ENCODE measurements at regions not wholly inside any gene's neighbourhood (a gene's known extent, or its start where the extent isn't known, plus 50 kb on each side); places are given as distances from the start of the nearest gene placed in this dataset.
A peak's percentile ranks its signal among the peaks of the same experiment; 100 is the strongest.

GRCh38 chr3:152554980-152555379 is 280.0 kb upstream of the P2RY1 start:
- ATAC-seq (ENCODE audit: low read depth in 2 of 2) = no peak

GRCh38 chr3:152555666-152556291 is 279.2 kb upstream of the P2RY1 start:
- Mint-ChIP-seq H3K36me3 (no peaks in the 10 kb centered on the region), H3K27ac (no peak overlapping the region), H3K4me3 (no peak overlapping the region), H3K27me3 (no peaks in the 10 kb centered on the region), H3K4me1 (peaks cover 0 to 3% (median 0%) of the 10 kb centered on the region in 3 donors), H3K9me3 (peaks cover 0 to 5% (median 0%) of the 10 kb centered on the region in 7 donors)
- ATAC-seq (ENCODE audit: low read depth in 2 of 2) (no peak), DNase-seq (no peak)

More at GRCh38 chr3:152554980-152555379, 280.0 kb upstream of the P2RY1 start:
- DNase-seq = no peak
- H3K36me3 Mint-ChIP-seq = no peaks in the 10 kb centered on the region
- peaks cover 0 to 4% (median 0%) of the 10 kb centered on the region in 7 donors for H3K9me3 Mint-ChIP-seq
- peaks cover 0 to 3% (median 0%) of the 10 kb centered on the region in 3 donors for H3K4me1 Mint-ChIP-seq
- no peaks in the 10 kb centered on the region for H3K27me3 Mint-ChIP-seq
- H3K27ac Mint-ChIP-seq = no peak overlapping the region
- H3K4me3 Mint-ChIP-seq = no peak overlapping the region

DNA sequence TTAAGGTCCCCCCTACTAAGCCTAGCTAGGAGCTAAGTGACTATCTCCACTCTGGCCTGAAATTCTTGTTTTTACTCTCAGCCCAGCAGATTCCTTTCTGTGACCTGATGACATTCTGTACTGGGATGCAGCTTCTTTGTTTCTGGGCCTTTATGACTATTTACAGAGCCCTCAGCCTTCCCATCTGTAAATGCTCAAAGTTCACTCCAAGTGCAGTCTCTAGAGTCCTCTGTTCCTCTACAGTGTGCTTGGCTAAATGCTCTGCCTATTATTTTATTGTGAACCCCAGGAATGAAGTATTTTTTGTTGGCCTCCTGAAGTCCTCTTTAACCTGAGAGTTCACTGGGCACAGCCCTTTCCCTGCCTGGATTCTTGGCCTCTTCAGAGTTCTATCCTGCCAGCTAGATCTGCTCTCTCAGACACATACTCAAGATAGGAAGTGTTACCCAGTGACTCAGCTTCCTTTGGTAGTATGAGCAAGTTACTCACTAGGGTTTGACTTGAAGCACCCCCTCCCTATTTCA is 278.1 kb upstream of the P2RY1 start:
- H3K4me3 Mint-ChIP-seq = no peak overlapping the region
- no peak for ATAC-seq (ENCODE audit: low read depth in 2 of 2)
- peaks cover 0 to 5% (median 0%) of the 10 kb centered on the region in 7 donors for H3K9me3 Mint-ChIP-seq
- H3K27me3 Mint-ChIP-seq = no peaks in the 10 kb centered on the region
- H3K27ac Mint-ChIP-seq = peak overlapping the region in 1 of 6 donors; percentile 25
- DNase-seq = no peak
- peaks cover 0 to 3% (median 0%) of the 10 kb centered on the region in 3 donors for H3K4me1 Mint-ChIP-seq
- no peaks in the 10 kb centered on the region for H3K36me3 Mint-ChIP-seq

DNA sequence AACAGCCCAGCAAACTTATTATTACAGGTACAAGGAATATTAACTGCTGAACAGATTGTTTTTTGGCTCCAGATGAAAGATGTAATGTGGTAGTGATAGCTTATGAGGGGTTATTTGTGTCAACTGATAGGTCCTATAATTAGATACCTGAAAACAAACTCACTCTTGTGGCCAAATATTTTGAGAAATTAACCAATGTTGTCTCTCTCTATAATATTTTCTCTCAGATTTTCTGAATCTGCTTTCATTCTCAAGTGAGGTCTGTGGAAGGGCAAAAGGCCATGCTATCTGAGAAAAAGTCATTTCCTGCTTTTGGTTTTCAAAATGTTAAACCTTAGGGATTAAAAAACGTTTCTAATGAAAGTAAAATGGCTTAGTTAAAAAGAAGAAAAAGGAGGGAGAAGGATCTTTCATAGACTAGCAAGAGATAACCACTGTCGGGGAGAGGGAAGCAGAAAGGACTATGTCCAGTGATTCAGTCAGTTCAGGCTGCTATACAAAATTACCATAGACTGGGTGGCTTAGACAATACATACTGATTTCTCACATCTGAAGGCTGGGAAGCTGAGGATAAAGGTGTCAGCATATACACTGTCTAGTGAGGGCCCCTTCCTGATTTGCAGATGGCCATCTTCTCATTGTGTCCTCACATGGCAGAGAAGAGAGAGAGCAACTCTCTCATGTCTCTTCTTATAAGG is 277.5 kb upstream of the P2RY1 start:
- Mint-ChIP-seq H3K9me3 (peaks cover 0 to 5% (median 0%) of the 10 kb centered on the region in 7 donors), H3K36me3 (no peaks in the 10 kb centered on the region), H3K4me3 (no peak overlapping the region), H3K4me1 (peaks cover 0 to 3% (median 0%) of the 10 kb centered on the region in 3 donors), H3K27ac (no peak overlapping the region), H3K27me3 (no peaks in the 10 kb centered on the region)
- DNase-seq (no peak), ATAC-seq (ENCODE audit: low read depth in 2 of 2) (no peak)

- Mint-ChIP-seq H3K27ac (no peak overlapping the region), H3K4me1 (peaks cover 0 to 3% (median 0%) of the 10 kb centered on the region in 3 donors), H3K36me3 (no peaks in the 10 kb centered on the region), H3K4me3 (no peak overlapping the region), H3K9me3 (peaks cover 0 to 5% (median 0%) of the 10 kb centered on the region in 7 donors), H3K27me3 (no peaks in the 10 kb centered on the region)
- DNase-seq (no peak), ATAC-seq (ENCODE audit: low read depth in 2 of 2) (no peak)
Observed at GRCh38 chr3:152558386-152558785, 276.5 kb upstream of the P2RY1 start.

GRCh38 chr3:152559246-152559645 is 275.7 kb upstream of the P2RY1 start:
- no peak overlapping the region for H3K4me3 Mint-ChIP-seq

GRCh38 chr3:152564459-152564858 is 270.5 kb upstream of the P2RY1 start:
- ATAC-seq (ENCODE audit: low read depth in 2 of 2) = no peak
- H3K4me3 Mint-ChIP-seq = no peak overlapping the region
- no peak for DNase-seq
- peaks cover 0 to 2% (median 0%) of the 10 kb centered on the region in 3 donors for H3K4me1 Mint-ChIP-seq
- H3K27ac Mint-ChIP-seq = no peak overlapping the region
- peaks cover 0 to 5% (median 0%) of the 10 kb centered on the region in 7 donors for H3K9me3 Mint-ChIP-seq
- no peaks in the 10 kb centered on the region for H3K27me3 Mint-ChIP-seq
- no peaks in the 10 kb centered on the region for H3K36me3 Mint-ChIP-seq

More at GRCh38 chr3:152559246-152559645, 275.7 kb upstream of the P2RY1 start:
- DNase-seq (no peak), ATAC-seq (ENCODE audit: low read depth in 2 of 2) (no peak)
- Mint-ChIP-seq H3K27me3 (no peaks in the 10 kb centered on the region), H3K9me3 (peaks cover 0 to 5% (median 0%) of the 10 kb centered on the region in 7 donors), H3K4me1 (peaks cover 0 to 3% (median 0%) of the 10 kb centered on the region in 3 donors), H3K27ac (no peak overlapping the region), H3K36me3 (no peaks in the 10 kb centered on the region)

- Mint-ChIP-seq H3K4me3 (no peak overlapping the region), H3K9me3 (no peaks in the 10 kb centered on the region), H3K27me3 (no peaks in the 10 kb centered on the region), H3K4me1 (peaks cover 0 to 2% (median 0%) of the 10 kb centered on the region in 3 donors), H3K27ac (peak overlapping the region in 1 of 6 donors; percentile 70), H3K36me3 (no peaks in the 10 kb centered on the region)
- DNase-seq (peak; percentile 32), ATAC-seq (ENCODE audit: low read depth in 2 of 2) (peak in 1 of 2 donors; percentile 65)
Observed at GRCh38 chr3:152574461-152575079, 260.4 kb upstream of the P2RY1 start.

GRCh38 chr3:152578769-152579168 is 256.2 kb upstream of the P2RY1 start:
- Mint-ChIP-seq H3K9me3 (no peaks in the 10 kb centered on the region), H3K4me3 (no peak overlapping the region)

GRCh38 chr3:152581951-152582350 is 253.0 kb upstream of the P2RY1 start:
- ATAC-seq (ENCODE audit: low read depth in 2 of 2) = no peak

More at GRCh38 chr3:152578769-152579168, 256.2 kb upstream of the P2RY1 start:
- Mint-ChIP-seq H3K4me1 (peaks cover 0 to 2% (median 0%) of the 10 kb centered on the region in 3 donors), H3K36me3 (no peaks in the 10 kb centered on the region), H3K27ac (no peak overlapping the region), H3K27me3 (peaks cover 0 to 5% (median 0%) of the 10 kb centered on the region in 3 donors)
- DNase-seq (no peak), ATAC-seq (ENCODE audit: low read depth in 2 of 2) (no peak)

GRCh38 chr3:152583963-152584362 is 251.0 kb upstream of the P2RY1 start:
- no peak for ATAC-seq (ENCODE audit: low read depth in 2 of 2)

More at GRCh38 chr3:152581951-152582350, 253.0 kb upstream of the P2RY1 start:
- Mint-ChIP-seq H3K4me3 (no peak overlapping the region), H3K36me3 (no peaks in the 10 kb centered on the region), H3K27me3 (peaks cover 0 to 5% (median 4%) of the 10 kb centered on the region in 3 donors), H3K27ac (no peak overlapping the region), H3K4me1 (no peaks in the 10 kb centered on the region), H3K9me3 (no peaks in the 10 kb centered on the region)
- no peak for DNase-seq

GRCh38 chr3:152586974-152587373 is 248.0 kb upstream of the P2RY1 start:
- peaks cover 0 to 4% (median 0%) of the 10 kb centered on the region in 3 donors for H3K27me3 Mint-ChIP-seq
- ATAC-seq (ENCODE audit: low read depth in 2 of 2) = no peak
- H3K27ac Mint-ChIP-seq = no peak overlapping the region
- no peaks in the 10 kb centered on the region for H3K36me3 Mint-ChIP-seq
- DNase-seq = no peak
- H3K4me3 Mint-ChIP-seq = no peak overlapping the region
- no peaks in the 10 kb centered on the region for H3K9me3 Mint-ChIP-seq
- no peaks in the 10 kb centered on the region for H3K4me1 Mint-ChIP-seq

More at GRCh38 chr3:152583963-152584362, 251.0 kb upstream of the P2RY1 start:
- Mint-ChIP-seq H3K4me1 (no peaks in the 10 kb centered on the region), H3K9me3 (no peaks in the 10 kb centered on the region), H3K36me3 (no peaks in the 10 kb centered on the region), H3K4me3 (no peak overlapping the region), H3K27me3 (peaks cover 0 to 5% (median 4%) of the 10 kb centered on the region in 3 donors), H3K27ac (no peak overlapping the region)
- no peak for DNase-seq

DNA sequence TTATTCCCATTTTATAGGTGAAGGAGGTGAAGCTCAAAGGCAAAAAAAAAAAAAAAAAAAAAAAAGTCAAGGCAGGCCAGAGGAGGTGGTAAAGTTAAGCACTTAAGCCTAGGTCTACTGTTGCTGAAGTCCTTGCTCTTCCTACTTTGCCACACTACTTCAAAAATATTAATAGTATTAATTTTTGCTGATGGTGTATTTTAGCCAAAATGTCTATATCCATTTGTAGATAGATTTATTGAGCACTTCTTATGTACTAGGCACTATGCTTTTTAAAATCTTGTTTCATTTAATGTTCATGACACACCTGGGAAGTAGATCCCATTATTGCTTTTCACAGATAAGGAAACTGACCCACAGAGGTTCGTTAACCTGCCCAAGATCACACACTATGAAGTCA is 247.1 kb upstream of the P2RY1 start:
- Mint-ChIP-seq H3K4me1 (peaks cover under 1% of the 10 kb centered on the region in 3 donors), H3K4me3 (no peak overlapping the region), H3K36me3 (peaks cover 0 to 2% of the 10 kb centered on the region in 2 donors), H3K27me3 (peaks cover 0 to 4% (median 0%) of the 10 kb centered on the region in 3 donors), H3K9me3 (peaks cover 0 to 2% (median 0%) of the 10 kb centered on the region in 7 donors), H3K27ac (no peak overlapping the region)
- ATAC-seq (ENCODE audit: low read depth in 2 of 2) = no peak
- DNase-seq = no peak

All from naive B cell (primary cell).